B cell (primary cell): ENCODE measurements at regions not wholly inside any gene's neighbourhood (a gene's known extent, or its start where the extent isn't known, plus 50 kb on each side); places are given as distances from the start of the nearest gene placed in this dataset.

Experiments
- ATAC-seq: fragments of 200-7000 bp; cut with Tn5 transposase; one replicate; pipeline ENCODE4 v1.10.0; 2021; ENCODE audit warnings: low read depth, mild to moderate bottlenecking, moderate number of reproducible peaks, moderate library complexity
- CTCF ChIA-PET: fragments of 350-600 bp; sonication (Branson Sonifier 250); formaldehyde crosslinking; loops from one replicate; lab custom pipeline; 2021; ENCODE audit warnings: antibody characterized with exemption, inconsistent platforms; lab: Charles Lee
- POLR2A ChIA-PET: fragments of 350-600 bp; sonication (Branson Sonifier 250); formaldehyde crosslinking; loops from one replicate; lab custom pipeline; 2021; ENCODE audit warnings: antibody characterized with exemption; lab: Charles Lee
- DNase-seq: peaks from one replicate; pipeline ENCODE4 v3.0.0; 2013
- H2AFZ ChIP-seq: 2 replicates; pipeline ENCODE4 v1.6.1; 2012; ENCODE audit warnings: mild to moderate bottlenecking, low read depth, low read length; ENCODE audit not compliant: insufficient read depth, poor library complexity, severe bottlenecking
- H3K27ac ChIP-seq, 2 donors: 1 replicate in 1 of 2; 2 replicates in 1 of 2; pipeline ENCODE4 v1.5.1; 2012 to 2013; ENCODE audit warnings: low read length in 2 of 2, mild to moderate bottlenecking in 2 of 2, moderate library complexity in 1 of 2
- H3K27me3 ChIP-seq, 4 experiments: fragments of 200-600 bp in 1 of 4; sonication (generic) in 1 of 4; replicated peaks in 1 of 4; 1 replicate in 2 of 4; 2 replicates in 2 of 4; pipeline versions ENCODE4 v1.6.1 to v1.7.0; 2013 to 2016; ENCODE audit warnings: low read length in 3 of 4, mild to moderate bottlenecking in 2 of 4, mixed read lengths in 1 of 4, moderate library complexity in 1 of 4; ENCODE audit not compliant: insufficient read depth in 4 of 4, control insufficient read depth in 3 of 4; ENCODE audit errors: control extremely low read depth in 1 of 4
- H3K36me3 ChIP-seq, 2 experiments: replicated peaks in 1 of 2; 1 replicate in 1 of 2; 2 replicates in 1 of 2; pipeline versions ENCODE4 v1.6.1 to v1.7.1; 2013; ENCODE audit warnings: low read length in 1 of 2; ENCODE audit not compliant: insufficient read depth in 2 of 2, control insufficient read depth in 1 of 2; ENCODE audit errors: control extremely low read depth in 1 of 2, extremely low read depth in 1 of 2
- H3K4me1 ChIP-seq, 2 donors: fragments of 200-600 bp in 1 of 2; sonication (generic) in 1 of 2; 1 replicate in 1 of 2; 2 replicates in 1 of 2; pipeline versions ENCODE4 v1.5.1 to v1.6.1; 2013 to 2017; ENCODE audit warnings: low read length in 2 of 2; ENCODE audit not compliant: control insufficient read depth in 2 of 2, insufficient read depth in 2 of 2
- H3K4me2 ChIP-seq: replicated peaks from 2 replicates; pipeline ENCODE3; 2012; ENCODE audit warnings: mild to moderate bottlenecking, low read depth, low read length; ENCODE audit not compliant: poor library complexity, severe bottlenecking
- H3K4me3 ChIP-seq, 5 experiments: fragments of 200-600 bp in 1 of 5; sonication (generic) in 1 of 5; 1 replicate in 3 of 5; 2 replicates in 2 of 5; pipeline versions ENCODE4 v1.5.1 to v1.7.0; 2011 to 2016; ENCODE audit warnings: low read length in 4 of 5, mild to moderate bottlenecking in 4 of 5, low read depth in 2 of 5, control low read depth in 1 of 5, moderate library complexity in 1 of 5; ENCODE audit not compliant: insufficient read depth in 1 of 5; ENCODE audit errors: control extremely low read depth in 1 of 5, extremely low read depth in 1 of 5
- H3K79me2 ChIP-seq: fragments of 200-600 bp; sonication (generic); one replicate; pipeline ENCODE4 v1.6.0; 2016; ENCODE audit warnings: low read length; ENCODE audit not compliant: control insufficient read depth, insufficient read depth
- H3K9ac ChIP-seq: fragments of 200-600 bp; sonication (generic); 2 replicates; pipeline ENCODE4 v1.6.1; 2017; ENCODE audit warnings: mild to moderate bottlenecking, low read length, moderate library complexity
- H3K9me3 ChIP-seq, 3 donors: one replicate each; pipeline versions ENCODE4 v1.6.1 to v1.7.1; 2013; ENCODE audit warnings: low read length in 2 of 3; ENCODE audit not compliant: control insufficient read depth in 2 of 3, insufficient read depth in 1 of 3; ENCODE audit errors: control extremely low read depth in 1 of 3
- H4K20me1 ChIP-seq: 2 replicates; pipeline ENCODE4 v1.6.0; 2012; ENCODE audit warnings: mild to moderate bottlenecking, low read length; ENCODE audit not compliant: insufficient read depth, control insufficient read depth, poor library complexity, severe bottlenecking
- H3K27ac Mint-ChIP-seq: one replicate; pipeline ENCODE4 v1.8.0; 2021; ENCODE audit warnings: mixed read lengths
- H3K27me3 Mint-ChIP-seq: one replicate; pipeline ENCODE4 v1.8.0; 2021; ENCODE audit warnings: mixed read lengths
- H3K4me1 Mint-ChIP-seq: one replicate; pipeline ENCODE4 v1.8.0; 2021; ENCODE audit warnings: mixed read lengths
- H3K4me3 Mint-ChIP-seq: one replicate; pipeline ENCODE4 v1.8.0; 2021; ENCODE audit warnings: mixed read lengths
- H3K9me3 Mint-ChIP-seq: one replicate; pipeline ENCODE4 v1.8.0; 2022; ENCODE audit warnings: mixed read lengths; ENCODE audit not compliant: insufficient read depth
- CTCF ChIP-seq: fragments of 200-600 bp; IDR thresholded peaks from one replicate; pipeline ENCODE4 v1.8.0; 2022; ENCODE audit warnings: antibody characterized with exemption, mild to moderate bottlenecking
- EZH2 ChIP-seq: IDR thresholded peaks from 2 replicates; pipeline ENCODE4 v1.6.1; 2012; ENCODE audit warnings: borderline replicate concordance, low read depth, mild to moderate bottlenecking, moderate library complexity, low read length; ENCODE audit not compliant: insufficient read depth, poor library complexity, severe bottlenecking
- WGBS: methylation state at CpG from one replicate; pipeline ENCODE4 v1.1.5; 2013; ENCODE audit warnings: missing lambda C conversion rate; ENCODE audit not compliant: insufficient coverage; 5-methylcytosine and 5-hydroxymethylcytosine counted together
- intact Hi-C: fragments of 100-400 bp; cut with micrococcal nuclease; formaldehyde crosslinking; loops from one replicate; pipeline ENCODE4 v1.10.0; 2022

- POLR2A ChIA-PET, result no interaction called here
- no peak overlapping the region for H3K9ac ChIP-seq
Measured at GRCh38 chr1:81264976-81265375, 535.8 kb upstream of the ADGRL2 start.

More at GRCh38 chr1:81264976-81265375, 535.8 kb upstream of the ADGRL2 start:
- H4K20me1 ChIP-seq, result no peaks in the 10 kb centered on the region
- H3K79me2 ChIP-seq, result no peaks in the 10 kb centered on the region
- no CpG with 5 or more reads among the region's 3 CpGs for WGBS
- no peak overlapping the region for H3K27ac Mint-ChIP-seq
- no peaks in the 10 kb centered on the region for H3K9me3 Mint-ChIP-seq
- no peak overlapping the region for H3K4me2 ChIP-seq
- no peak overlapping the region for H3K27ac ChIP-seq
- intact Hi-C loops, result no loop called here
- H3K4me1 Mint-ChIP-seq, result no peaks in the 10 kb centered on the region
- H3K27me3 ChIP-seq, result no peaks in the 10 kb centered on the region
- TF ChIP-seq CTCF, result no peak
- no peak for TF ChIP-seq EZH2
- no peaks in the 10 kb centered on the region for H3K4me1 ChIP-seq
- H2AFZ ChIP-seq, result no peak overlapping the region
- no peak for DNase-seq
- H3K4me3 Mint-ChIP-seq, result no peak overlapping the region
- no peaks in the 10 kb centered on the region for H3K27me3 Mint-ChIP-seq
- ATAC-seq, result no peak
- CTCF ChIA-PET, result no interaction called here
- H3K36me3 ChIP-seq, result no peaks in the 10 kb centered on the region
- H3K4me3 ChIP-seq, result no peak overlapping the region
- H3K9me3 ChIP-seq, result no peaks in the 10 kb centered on the region
